GM18868 (cell line): ENCODE measurements at regions not wholly inside any gene's neighbourhood (a gene's known extent, or its start where the extent isn't known, plus 50 kb on each side); places are given as distances from the start of the nearest gene placed in this dataset.
A peak's percentile ranks its signal among the peaks of the same experiment; 100 is the strongest.
"Not testable (repeated sequence)": the region's sequence is repeated elsewhere in the genome, so short reads cannot be mapped to it uniquely, and the experiment has no call there.

Source experiments
- ATAC-seq: cut with Tn5 transposase; IDR thresholded peaks from one replicate; pipeline ENCODE4 v1.9.1; 2021; ENCODE audit warnings: mild to moderate bottlenecking, moderate library complexity; ENCODE audit not compliant: unreplicated experiment

DNA sequence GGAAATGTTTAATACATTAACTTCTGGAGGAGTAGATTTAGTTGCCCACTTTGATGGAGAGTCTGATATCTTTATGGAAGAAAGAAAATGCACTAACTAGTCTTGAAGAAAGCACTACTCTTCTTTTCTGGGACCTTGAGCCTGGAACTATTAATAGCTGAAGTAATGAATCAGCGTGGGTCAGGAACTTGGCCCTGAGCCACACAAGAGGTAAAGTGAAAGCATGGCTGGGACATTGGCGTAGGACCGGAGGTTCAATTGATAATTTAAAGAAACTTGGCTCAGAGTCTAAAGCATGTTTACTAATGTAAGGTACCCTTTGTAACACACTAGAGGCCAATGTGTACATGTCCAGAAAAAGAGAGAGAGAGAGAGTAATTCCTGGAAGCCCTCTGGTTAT lies 195.5 kb downstream of the CDY1B start:
- peak; percentile 59 for ATAC-seq

DNA sequence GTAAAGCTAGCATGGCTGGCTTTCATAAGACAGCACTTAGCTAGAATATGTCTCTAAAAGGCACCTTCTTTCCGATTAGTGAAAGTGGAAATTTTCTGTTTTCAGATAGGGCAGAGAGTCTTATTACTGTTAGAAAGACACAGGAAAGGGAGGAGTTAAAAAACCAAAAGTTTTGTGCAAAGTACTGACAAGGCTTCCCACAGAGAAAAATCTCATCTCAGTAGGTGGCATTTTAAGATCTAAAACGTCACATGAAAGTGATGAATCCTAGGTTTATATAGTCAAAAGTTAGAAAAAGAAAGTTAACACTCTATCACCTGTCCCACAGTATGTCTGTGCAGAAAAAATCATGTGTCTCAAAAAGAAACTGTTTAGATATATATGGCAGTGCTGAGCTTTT lies 197.0 kb downstream of the CDY1B start:
- ATAC-seq = peak; percentile 45

DNA sequence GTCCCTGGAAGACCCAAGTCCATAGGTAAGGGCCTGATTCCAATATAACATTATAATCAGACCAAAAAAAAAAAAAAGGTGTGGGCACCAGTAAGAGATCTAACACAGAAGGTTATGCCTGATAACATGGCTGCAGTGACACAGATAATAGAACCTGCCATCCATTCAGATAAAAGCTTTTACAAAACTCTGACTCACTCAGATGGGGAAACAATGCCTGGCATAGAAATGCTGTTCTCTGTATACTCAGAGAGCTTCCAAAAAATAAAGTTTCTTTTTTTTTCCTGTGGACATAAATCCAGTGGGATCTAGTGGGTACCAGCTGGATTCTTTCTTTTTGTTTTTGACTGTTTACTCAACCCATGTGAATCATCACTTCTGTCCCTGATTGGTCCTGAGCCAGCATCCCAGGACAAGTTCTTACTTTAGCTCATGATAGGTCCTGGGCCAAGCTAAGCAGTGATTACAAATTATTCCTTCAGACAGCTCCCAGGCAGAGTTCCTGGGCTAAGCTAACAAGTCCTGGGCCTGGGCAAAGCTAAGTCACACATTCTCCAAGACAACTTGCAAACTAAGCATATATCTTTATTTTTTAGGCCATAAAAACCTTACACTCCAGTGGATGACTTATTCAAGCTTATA lies 199.9 kb downstream of the CDY1B start:
- ATAC-seq = not testable (repeated sequence)

DNA sequence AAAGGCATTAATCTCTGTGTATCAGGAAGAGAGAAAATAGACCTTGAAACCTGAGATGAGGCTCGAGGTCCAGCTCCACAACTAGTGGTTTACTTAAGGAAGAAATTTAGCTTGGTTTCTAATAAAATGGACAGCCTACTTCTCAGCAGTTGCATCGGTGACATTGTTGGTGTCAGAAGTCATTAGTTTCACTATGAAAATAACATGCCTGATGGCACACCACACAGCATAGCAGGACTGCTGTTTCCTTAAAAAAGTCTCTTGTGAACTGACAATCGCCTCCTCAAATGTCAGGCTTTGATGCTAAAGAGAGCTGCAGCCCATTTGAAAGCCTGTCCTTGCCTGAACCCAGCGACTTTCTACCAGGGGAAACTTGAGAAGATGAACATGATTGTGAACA lies 204.1 kb downstream of the CDY1B start:
- peak; percentile 77 for ATAC-seq

DNA sequence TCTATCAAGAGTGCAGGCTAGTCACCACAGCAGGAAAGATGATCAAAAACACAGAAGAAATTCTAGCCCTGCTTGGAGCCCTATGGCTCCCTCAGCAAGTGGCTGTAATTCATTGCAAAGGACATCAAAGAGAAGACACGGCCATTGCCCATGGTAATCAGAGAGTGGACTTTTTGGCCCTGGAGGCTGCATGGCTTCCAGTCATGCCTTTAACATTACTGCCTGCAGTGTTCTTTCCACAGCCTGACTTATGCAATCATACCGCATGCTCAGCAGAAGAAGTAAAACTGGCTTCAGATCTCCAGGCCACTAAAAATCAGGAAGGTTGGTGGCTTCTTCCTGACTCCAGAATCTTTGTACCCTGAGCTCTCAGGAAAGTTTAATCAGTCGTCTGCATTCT lies 218.1 kb downstream of the CDY1B start:
- not testable (repeated sequence) for ATAC-seq

DNA sequence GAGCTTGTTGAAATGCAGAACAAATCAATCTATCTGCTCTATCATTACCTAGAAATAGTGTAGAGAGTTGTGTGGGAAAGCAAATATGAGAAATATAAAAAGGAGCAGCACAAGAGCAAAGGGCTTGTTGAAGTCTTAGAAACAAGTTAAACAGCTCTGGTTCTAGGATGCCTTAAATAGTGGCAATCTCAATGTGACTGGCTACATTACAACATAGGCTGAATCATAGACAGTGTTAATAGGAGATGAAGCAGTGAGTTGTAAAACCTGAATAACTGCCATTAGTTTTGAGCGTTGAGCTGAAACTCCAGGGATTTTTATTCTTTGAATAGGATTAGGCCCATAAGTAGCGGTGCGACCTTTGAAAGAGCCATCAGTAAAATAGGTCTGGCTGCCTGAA lies 225.9 kb downstream of the CDY1B start:
- not testable (repeated sequence) for ATAC-seq

DNA sequence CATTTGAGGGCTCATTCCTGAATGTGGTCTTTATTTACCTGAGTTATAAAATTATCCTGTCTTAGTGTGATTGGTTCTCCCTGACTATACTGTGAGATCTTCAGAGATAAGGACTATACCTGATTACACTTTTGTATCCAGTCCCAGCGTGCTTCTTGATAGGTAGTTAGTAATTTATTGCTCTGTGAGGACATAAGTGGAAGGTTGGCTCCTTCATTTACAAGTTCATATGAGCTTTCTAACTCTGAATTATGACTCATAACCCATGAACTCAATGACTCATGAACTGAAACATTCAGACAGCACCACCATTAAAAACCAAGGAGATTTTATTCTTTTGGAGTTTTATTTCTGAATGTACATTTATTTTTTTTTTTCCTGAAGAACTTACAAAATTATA lies 257.1 kb downstream of the CDY1B start:
- not testable (repeated sequence) for ATAC-seq

DNA sequence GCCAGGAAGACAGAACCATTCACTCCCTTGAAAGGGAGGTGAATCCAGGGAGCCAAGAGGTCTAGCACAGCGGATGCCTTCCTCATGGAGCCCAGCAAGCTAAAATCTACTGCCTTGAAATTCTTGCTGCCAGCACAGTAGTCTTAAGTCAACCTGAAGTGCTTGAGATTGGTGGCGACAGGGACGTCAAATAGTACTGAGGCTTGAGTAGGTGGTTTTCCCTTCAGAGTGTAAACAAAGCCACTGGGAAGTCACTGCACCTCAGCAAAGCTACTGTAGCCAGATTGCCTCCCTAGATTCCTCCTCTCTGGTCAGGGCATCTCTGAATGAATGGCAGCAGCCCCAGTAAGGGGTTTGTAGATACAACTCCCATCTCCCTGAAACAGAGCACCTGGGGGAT lies 299.1 kb downstream of the CDY1B start:
- ATAC-seq = not testable (repeated sequence)
